ENCODE measurements at regions not wholly inside any gene's neighbourhood (a gene's known extent, or its start where the extent isn't known, plus 50 kb on each side); places are given as distances from the start of the nearest gene placed in this dataset.

GRCh38 chr6:163711615-163712565 is 297.4 kb downstream of the QKI start:
- Histone ChIP-seq H3K9me3 (ENCODE audit: low read length) (no peaks in the 10 kb centered on the region), H3K4me2 (ENCODE audit: low read length) (no peak overlapping the region), H2AFZ (ENCODE audit: low read depth, low read length) (no peak overlapping the region), H4K20me1 (ENCODE audit: insufficient read depth) (no peaks in the 10 kb centered on the region), H3K27ac (ENCODE audit: low read length) (no peak overlapping the region), H3K4me3 (ENCODE audit: low read length) (no peak overlapping the region), H3K36me3 (ENCODE audit: insufficient read depth, low read length) (no peaks in the 10 kb centered on the region), H3F3A (ENCODE audit: insufficient read depth, low read length, poor library complexity, severe bottlenecking) (no peaks in the 10 kb centered on the region), H3K79me2 (replicated peaks; ENCODE audit: insufficient read depth, low read length) (no peaks in the 10 kb centered on the region), H3K9me2 (ENCODE audit: insufficient read depth, low read length) (no peaks in the 10 kb centered on the region), H3K27me3 (ENCODE audit: insufficient read depth, low read depth, low read length) (no peaks in the 10 kb centered on the region), H3K9ac (ENCODE audit: low read length) (no peak overlapping the region)
- no peak for TF ChIP-seq REST (IDR thresholded peaks at IDR 0.05; ENCODE audit: borderline replicate concordance)
- no peak for TF ChIP-seq EZH2 (IDR thresholded peaks at IDR 0.05; ENCODE audit: borderline replicate concordance, insufficient read depth, low read length, poor library complexity, severe bottlenecking)
- no peak for TF ChIP-seq RAD21 (conservative IDR thresholded peaks at IDR 0.05)
- TF ChIP-seq CTCF (IDR thresholded peaks at IDR 0.05; ENCODE audit: poor library complexity, severe bottlenecking) = no peak
- no peak for TF ChIP-seq SMC3 (conservative IDR thresholded peaks at IDR 0.05; ENCODE audit: poor library complexity)
- TF ChIP-seq POLR2AphosphoS5 (IDR thresholded peaks at IDR 0.05) = no peak
- no peak for TF ChIP-seq EP300 (conservative IDR thresholded peaks at IDR 0.05; ENCODE audit: poor library complexity, severe bottlenecking)
- TF ChIP-seq MXI1 (conservative IDR thresholded peaks at IDR 0.05; ENCODE audit: poor library complexity, severe bottlenecking) = no peak
- TF ChIP-seq TAF1 (IDR thresholded peaks at IDR 0.05; ENCODE audit: low read depth) = no peak

GRCh38 chr6:163710532-163711470 is 296.3 kb downstream of the QKI start:
- Histone ChIP-seq H3K36me3 (ENCODE audit: insufficient read depth, low read length) (no peaks in the 10 kb centered on the region), H3F3A (ENCODE audit: insufficient read depth, low read length, poor library complexity, severe bottlenecking) (no peaks in the 10 kb centered on the region), H3K9ac (ENCODE audit: low read length) (no peak overlapping the region), H3K79me2 (replicated peaks; ENCODE audit: insufficient read depth, low read length) (no peaks in the 10 kb centered on the region), H3K9me3 (ENCODE audit: low read length) (no peaks in the 10 kb centered on the region), H3K27me3 (ENCODE audit: insufficient read depth, low read depth, low read length) (no peaks in the 10 kb centered on the region), H3K9me2 (ENCODE audit: insufficient read depth, low read length) (no peaks in the 10 kb centered on the region), H2AFZ (ENCODE audit: low read depth, low read length) (no peak overlapping the region), H3K27ac (ENCODE audit: low read length) (no peak overlapping the region), H4K20me1 (ENCODE audit: insufficient read depth) (no peaks in the 10 kb centered on the region), H3K4me2 (ENCODE audit: low read length) (no peak overlapping the region), H3K4me3 (ENCODE audit: low read length) (no peak overlapping the region)
- TF ChIP-seq MXI1 (conservative IDR thresholded peaks at IDR 0.05; ENCODE audit: poor library complexity, severe bottlenecking) (no peak), REST (IDR thresholded peaks at IDR 0.05; ENCODE audit: borderline replicate concordance) (no peak), RAD21 (conservative IDR thresholded peaks at IDR 0.05) (no peak), EP300 (conservative IDR thresholded peaks at IDR 0.05; ENCODE audit: poor library complexity, severe bottlenecking) (no peak), POLR2AphosphoS5 (IDR thresholded peaks at IDR 0.05) (no peak), EZH2 (IDR thresholded peaks at IDR 0.05; ENCODE audit: borderline replicate concordance, insufficient read depth, low read length, poor library complexity, severe bottlenecking) (no peak), CTCF (IDR thresholded peaks at IDR 0.05; ENCODE audit: poor library complexity, severe bottlenecking) (no peak)

All from neural cell (in vitro differentiated cells).